GM19397 (cell line): ENCODE measurements at regions not wholly inside any gene's neighbourhood (a gene's known extent, or its start where the extent isn't known, plus 50 kb on each side); places are given as distances from the start of the nearest gene placed in this dataset.
"Not testable (repeated sequence)": the region's sequence is repeated elsewhere in the genome, so short reads cannot be mapped to it uniquely, and the experiment has no call there.

Experiments
- ATAC-seq: cut with Tn5 transposase; IDR thresholded peaks from one replicate; pipeline ENCODE4 v1.9.1; 2021; ENCODE audit warnings: mild to moderate bottlenecking, moderate library complexity; ENCODE audit not compliant: unreplicated experiment

DNA sequence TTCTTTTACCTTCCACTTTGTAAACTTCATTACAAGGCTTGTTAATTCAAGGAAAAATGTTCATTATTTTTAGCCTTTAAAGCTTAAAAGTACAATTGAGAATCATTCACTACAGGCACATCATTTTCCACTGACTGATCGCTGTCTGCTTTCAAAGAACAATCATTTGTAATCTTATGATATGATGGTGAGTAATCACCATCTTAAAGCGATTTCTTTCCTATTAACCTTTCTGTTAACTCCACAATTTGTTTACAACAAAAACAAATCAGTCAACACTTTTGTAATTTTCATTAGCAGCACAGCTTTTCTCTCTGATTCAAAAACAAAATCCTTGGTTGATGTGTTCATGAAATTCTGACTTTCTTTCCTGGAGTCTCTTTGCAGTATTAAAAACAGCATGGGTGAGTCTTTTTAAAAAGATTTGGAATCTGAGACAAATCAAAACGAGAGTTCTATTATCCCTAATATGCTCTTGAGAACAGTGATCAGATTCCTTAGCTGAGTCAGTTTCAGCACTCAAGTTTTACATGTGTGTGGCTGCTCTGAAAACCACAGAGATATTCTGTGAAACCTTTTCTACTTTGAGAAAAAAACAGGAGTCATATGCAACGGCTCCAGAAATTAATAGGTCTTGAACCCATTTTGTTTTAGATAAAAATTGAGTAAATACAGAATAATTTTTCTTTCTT, 145.8 kb upstream of the TMPRSS15 start:
- ATAC-seq: no peak

DNA sequence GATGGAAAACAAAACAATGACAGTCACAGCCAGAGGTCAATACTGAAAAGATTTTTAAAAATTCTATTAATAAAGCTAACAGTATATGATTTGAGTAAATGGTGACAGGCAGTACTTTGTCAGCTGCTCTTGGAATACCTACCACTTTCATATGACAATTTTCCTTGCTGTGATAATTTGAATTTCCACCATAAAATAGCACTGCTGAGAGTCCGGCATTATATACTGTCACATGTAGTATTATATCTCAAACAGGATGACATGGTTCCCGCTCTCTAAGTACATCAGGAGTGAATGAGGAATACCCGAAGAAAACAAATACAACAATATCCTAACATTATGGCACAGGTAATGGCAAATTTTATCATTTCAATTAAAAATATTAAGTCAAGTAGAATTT, 146.8 kb upstream of the TMPRSS15 start:
- no peak for ATAC-seq

DNA sequence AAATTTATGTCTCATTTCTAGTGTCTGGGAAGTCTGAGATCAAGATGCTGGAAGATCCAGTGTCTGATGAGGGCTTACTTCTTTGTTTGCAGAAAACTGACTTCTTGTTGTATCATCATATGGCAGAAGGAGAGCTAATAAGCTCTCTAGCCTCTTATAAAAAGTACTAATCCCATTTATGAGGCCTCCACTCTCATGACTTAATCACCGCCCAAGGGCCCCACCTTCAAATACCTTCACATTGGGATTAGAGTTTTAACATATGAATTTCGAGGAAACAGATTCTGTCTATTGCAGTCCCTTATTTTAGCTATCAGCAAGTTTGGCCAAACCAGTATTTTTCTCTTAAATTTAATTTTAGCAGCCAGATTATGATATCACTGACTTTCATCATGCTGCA, 150.2 kb upstream of the TMPRSS15 start:
- no peak for ATAC-seq

DNA sequence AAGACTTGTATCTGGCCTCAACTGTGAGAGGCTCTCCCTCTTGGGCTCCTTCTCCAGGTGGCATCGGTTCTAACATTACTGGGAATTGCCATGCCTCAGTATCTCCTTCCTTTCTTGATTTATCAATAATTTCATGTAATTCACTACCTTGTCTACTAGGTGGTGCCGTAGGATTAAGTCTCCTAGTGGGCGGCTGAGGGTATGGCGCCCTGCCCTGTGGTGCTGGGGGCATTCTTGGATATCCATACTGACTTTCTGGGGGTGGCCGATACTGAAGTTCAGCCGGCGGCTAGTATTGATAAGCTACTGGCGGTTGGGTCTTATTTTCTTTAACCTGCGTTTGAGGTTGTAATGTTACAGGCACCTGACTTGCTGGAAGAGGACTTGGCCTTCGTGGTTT, 164.2 kb upstream of the TMPRSS15 start:
- ATAC-seq: not testable (repeated sequence)

DNA sequence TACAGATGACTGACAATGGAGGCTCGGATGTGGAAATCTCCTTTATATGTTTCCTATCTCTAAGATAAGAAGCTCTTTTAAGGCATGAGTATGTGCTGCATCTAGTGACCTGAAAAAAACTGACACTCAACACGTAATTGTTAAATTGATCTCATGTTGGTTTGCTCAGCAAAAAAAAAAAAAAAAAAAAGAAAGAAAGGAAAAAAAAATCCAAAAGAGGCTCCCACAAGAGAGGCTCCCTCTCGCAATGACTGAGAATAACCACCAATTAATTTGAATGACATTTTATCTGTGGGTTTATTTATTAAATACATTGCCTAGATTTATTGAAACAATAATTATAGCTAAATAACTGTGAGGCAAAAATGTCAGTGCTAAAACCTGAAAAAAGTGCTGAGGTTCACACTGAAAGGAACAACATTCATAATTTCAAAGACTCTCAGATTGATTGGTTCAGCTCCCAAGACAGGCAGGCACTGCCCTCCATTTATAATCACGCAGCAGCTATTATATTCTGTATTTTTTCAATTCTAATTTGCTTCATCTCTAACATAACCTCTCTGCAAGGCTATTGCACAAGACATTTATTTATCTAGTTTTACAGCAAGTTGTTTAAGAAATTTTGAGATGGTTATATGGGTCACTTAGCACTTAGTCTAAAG, 184.5 kb upstream of the TMPRSS15 start:
- no peak for ATAC-seq

DNA sequence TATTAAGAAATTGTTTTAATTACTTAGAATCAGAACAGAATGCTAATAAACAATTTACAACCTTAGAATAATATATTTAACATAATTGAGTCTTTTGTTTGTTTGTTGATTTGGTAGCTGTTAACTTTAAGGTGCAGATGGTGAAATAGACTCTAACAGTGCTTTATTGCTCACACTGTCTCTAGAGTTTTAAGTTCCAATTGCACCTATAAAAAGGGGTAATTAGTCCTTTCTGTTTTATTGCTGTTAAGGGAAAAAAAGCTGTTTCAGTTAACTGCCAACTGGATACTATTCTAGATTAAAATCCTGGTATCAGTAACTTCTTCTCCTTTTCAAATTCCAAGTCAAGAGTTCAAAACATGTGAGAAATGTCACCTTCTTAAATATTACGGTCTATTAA, 197.6 kb upstream of the TMPRSS15 start:
- no peak for ATAC-seq

DNA sequence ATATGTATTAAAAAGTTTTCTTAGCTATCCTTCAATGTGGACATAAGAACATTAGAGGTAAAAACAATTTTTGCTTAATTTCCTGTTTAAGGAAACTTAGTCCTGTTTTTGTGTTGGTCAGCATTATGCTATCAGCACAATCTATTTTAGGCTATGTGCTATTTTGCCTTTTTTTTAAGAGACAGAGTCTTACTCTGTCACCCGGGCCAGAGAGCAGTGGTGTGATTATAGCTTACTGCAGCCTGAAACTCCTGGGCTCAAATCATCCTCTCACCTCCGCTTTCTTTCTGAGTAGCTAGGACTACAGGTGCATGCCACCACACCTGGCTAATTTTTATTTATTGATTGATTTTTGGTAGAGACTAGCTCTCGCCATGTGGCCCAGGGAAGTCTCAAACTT, 199.1 kb upstream of the TMPRSS15 start:
- ATAC-seq: no peak

DNA sequence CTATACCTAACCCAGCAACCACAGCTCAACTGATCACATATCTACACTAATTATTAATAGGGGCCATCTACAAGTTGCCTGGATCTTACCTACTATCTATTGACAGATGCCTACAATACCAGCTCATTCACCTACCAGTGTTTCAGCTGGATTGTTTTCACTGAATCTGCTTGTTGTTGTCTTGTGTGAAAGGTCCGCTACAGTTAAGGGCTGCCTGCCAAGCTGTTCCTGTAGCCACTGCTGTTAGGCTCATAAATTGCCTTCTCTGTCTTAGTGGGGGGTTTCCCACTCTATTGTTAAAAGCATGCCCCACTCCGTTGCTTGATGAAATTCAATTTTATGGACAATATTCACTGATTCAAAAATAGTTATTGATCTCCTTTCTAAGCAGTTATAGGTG, 199.7 kb upstream of the TMPRSS15 start:
- no peak for ATAC-seq

DNA sequence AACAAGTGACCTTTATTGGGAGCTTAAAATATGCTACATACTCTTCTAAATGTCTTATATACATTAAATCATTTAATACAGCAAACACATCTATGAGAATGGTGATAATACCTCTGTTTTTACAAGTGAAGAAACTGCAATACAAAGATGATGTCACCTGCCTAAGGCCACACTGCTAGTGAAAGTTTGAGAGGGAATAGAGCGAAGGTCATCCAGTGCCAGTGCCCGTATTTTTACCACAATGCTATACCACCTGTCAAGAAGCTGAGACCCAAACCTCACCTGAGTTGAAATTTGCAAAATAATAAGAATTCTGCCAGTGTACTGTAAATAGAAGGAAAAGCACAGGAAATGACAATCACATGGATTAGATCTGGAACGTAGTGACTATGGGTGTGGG, 200.4 kb upstream of the TMPRSS15 start:
- no peak for ATAC-seq

DNA sequence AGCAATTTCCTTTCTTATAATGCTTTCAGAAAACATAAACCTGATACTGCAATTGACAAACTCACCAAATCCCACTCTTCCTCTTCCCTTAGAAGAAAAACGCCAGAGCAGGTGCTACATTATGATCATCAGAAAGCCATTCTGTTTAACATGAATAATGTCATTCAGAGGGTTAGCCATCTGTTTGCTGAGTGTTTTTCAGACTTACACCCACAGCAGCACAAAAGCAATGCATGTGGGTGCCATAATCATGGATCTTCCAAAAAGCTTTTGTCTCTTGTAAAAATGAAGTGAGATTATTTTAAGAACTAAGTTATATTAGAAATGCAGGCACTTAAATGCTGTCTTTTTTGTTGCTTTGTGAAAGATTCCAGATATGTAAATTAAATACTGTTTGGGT, 204.6 kb upstream of the TMPRSS15 start:
- ATAC-seq: no peak

DNA sequence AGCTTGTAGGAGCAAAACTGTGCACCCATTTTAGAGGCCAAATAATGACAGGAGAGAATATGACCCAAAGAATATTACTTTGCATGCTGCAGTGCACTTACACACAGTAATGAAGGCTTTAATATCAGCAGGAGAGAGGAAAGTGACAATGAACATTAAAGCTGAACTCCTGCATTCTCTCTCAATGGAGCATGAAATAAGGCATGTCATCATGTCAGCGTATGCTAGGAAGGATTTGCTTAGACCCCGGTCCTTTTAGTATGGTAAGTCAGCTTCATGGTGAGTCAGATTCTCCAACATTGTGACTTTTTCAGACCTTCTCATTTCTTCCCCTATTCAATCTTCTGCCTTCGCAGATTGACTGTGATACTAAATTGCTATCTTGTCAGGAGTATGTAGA, 210.7 kb upstream of the TMPRSS15 start:
- ATAC-seq: no peak

DNA sequence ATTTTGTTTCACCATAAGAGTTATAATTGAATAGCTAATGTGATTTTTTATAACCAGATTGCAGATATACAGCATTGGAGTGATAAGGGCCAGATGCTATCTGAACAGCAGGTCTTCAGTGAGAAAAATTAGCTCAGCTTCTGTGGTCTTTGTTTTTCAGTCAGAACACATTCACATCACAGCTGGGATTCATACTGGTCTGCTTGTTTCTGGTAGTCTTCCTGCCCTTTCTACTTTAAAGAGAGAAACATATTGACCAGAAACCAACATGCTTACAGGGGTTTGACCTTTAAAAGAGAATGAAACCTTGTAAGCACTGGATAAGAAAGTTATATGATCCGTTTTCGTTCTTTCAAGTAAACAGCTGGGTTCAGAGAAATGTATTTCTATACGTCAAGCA, 213.7 kb upstream of the TMPRSS15 start:
- no peak for ATAC-seq

DNA sequence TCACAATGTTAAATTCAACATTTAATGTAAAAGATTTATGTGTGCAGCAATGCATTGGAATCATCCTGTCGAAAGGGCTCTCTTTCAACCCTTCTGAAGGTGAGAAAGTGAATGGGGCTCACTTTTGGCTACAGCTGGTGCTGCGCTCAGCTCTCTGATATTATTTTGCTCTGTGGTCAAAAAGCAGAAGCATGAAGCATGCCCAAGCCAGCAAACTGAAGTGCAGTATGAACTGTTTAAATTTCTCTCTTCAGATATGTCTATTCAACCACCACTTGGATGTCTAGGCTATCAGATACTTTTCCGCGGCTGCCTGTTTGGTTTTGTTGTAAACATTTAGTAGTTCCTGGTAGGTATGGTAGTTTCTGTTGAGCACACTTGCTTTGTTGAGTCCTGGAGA, 216.9 kb upstream of the TMPRSS15 start:
- no peak for ATAC-seq

DNA sequence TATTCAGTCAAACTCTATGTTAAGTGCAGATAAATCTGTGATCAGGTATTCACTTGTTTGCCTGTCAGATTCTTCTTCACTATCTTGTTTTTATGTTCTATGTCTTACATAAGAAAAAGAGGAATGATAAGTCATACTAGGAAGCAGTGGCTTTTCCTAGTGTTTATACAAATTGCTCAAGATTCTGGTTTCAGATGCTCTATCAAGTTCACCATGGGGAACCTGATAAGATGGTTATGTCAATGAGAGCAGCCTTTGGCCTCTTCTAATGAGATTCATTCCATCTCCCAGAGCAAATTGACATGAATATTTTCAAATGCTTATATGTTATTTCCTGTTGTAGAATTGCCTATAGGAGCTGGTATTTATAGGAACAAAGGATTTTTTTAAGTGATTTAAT, 218.8 kb upstream of the TMPRSS15 start:
- no peak for ATAC-seq

DNA sequence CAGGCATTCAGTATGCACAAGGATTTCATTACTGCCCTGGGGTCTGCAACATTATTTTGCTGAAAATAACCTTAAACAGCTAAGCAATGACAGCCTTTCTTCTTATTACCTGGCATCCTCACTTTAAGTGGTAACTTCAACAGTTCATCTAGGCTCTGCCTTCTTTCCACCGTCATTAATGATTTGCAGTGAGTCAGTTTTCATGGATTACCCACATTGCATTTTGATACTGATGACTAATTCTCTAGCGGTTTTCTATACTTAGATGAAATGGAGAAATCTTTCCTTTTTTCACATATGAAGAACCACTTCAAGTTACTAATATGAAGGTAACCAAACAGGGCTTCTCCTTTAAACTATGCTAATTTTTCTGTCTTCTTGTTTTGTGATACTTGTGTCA, 226.9 kb upstream of the TMPRSS15 start:
- ATAC-seq: no peak

DNA sequence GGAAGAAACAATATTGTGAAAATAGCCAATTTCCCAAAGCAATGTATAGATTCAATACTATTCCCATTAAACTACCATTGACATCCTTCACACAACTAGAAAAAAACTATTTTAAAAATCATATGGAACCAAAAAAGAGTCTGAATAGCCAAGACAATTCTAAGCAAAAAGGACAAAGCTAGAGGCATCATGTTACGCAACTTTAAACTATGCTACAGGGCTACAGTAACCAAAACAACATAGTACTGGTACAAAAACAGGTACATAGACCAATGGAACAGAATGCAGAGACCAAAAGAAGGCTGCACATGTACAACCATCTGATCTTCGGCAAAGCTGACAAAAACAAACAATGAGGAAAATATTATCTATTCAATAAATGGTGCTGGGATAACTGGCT, 233.3 kb upstream of the TMPRSS15 start:
- no peak for ATAC-seq

DNA sequence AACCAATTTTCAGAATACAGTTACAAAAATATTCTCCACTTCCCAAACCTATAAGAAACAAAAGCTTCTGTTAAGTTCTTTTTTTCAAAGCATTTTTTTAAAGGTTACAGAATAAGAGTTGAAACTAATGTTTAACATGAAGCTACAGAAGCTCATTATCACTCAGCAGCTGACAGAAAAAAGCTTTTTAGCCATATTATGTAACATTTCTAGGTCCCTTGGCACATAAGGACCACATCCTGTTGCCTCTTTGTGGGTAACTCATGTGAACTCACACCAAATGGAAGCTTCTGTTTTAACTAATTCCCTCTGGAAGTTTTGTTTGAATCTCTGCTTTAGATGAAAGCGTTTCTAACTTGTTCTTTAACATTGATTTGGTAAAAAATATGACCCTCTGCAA, 242.5 kb upstream of the TMPRSS15 start:
- no peak for ATAC-seq

DNA sequence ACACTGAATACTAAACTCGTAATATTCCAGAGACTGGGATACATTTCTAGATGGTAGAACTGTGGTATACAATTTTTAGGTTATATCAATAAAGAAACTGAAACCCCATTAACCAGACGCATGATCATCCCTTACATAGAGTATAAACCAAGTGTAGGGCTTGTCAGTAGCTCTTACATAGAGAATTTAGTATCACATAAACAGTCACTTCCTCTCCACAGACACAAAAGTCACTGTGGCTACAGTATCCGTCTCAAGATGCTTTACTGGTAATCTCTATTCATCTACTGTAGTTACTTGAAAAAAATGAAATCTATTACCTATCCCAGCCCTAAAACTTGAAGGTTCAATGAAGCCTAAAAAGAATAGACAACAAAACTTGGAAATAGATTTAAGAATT, 252.3 kb upstream of the TMPRSS15 start:
- no peak for ATAC-seq

DNA sequence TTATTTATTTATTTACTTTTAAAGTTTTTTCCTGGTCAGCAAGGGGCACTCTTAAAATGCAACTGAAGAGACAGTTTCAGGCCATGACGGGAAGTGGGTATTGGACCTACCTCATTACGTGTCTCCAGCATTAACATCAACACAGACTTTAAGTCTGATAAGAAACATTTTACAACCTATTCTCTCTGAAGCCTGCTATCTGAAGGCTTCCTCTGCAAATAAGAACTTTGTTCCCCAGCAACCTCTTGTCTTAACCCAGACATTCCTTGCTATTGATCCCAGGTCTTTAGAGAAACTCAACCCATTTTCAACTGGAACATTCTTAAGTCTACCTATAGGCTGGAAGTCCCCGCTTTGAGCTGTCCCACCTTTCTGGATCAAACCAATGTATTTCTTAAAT, 258.3 kb upstream of the TMPRSS15 start:
- ATAC-seq: no peak

DNA sequence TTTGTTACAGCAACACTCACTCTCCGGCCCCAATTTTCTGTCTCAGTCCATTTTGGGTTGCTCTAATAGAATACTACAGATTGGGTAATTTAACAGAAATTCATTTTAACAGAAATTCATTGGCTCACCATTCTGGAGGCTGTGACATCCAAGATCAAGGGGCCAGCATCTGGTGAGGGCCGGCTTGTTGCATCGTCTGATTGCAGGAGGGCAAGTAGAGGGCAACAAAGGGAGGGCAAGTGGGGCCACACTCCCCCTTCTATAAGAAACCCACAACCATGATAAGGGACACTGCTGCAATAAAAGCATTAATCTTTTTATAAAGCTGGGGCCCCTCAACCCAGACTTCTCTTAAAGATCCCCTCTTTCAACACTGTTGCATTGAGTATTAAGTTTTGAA, 260.1 kb upstream of the TMPRSS15 start:
- no peak for ATAC-seq

DNA sequence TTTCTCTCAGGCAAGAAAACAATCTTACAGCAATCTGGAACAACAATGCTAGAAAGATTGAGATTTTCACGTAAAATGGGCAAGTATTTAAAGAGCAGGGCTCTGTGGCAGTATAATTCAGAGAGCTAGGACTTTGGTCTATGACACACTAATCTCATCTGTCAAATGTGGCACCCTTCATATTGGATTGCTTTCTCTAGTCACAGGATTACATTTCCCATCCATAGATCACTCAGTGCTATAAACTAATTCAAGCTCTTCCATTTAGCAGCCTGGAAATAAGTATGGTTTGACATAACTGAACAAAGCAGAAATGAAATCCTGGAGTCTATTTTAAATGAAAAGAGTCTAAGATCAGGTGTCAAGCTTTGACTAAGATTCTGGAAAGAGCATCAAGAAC, 263.1 kb upstream of the TMPRSS15 start:
- no peak for ATAC-seq

DNA sequence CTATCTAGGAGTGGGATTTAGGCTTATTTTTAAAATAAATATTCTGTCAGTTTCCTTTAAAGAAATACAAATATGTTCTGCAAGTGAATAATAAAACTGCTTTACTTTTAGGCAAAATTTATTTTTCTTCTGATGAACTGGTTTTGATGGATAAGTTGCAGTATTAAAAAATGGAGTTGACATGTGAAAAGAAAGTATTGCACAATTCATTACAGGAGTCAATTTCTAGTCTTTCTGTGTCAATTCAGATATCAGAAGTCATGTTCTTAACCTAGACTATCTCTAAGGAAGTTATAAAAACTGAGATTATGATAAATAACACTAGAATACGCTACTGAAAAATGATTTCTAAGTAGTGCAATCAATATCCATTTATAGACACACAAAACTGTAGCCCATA, 270.2 kb upstream of the TMPRSS15 start:
- ATAC-seq: no peak

DNA sequence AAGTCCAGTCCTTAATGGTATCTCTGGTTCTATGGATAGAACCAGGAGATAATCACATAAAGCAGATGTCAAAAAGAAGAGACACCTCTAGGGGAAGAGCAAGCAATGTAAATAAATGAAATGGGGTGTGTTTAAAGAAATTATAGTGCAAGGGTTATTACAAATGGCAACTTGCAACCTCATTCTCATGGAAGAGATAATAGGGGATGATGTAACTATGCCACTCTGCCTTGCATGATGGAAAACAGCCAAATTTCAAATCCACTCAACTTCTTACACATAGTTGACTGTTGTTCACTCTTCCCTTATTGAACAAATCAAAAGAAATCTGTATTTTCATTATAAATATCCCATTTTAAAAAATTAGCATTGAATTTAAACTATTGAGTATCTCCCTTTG, 274.0 kb upstream of the TMPRSS15 start:
- ATAC-seq: no peak
